RKO (cell line): ENCODE measurements at regions not wholly inside any gene's neighbourhood (a gene's known extent, or its start where the extent isn't known, plus 50 kb on each side); places are given as distances from the start of the nearest gene placed in this dataset.
A peak's percentile ranks its signal among the peaks of the same experiment; 100 is the strongest.

ENCODE experiments used
- DNase-seq: peaks from one replicate; pipeline ENCODE4 v3.0.0-alpha.2; 2016; ENCODE audit warnings: low spot score

GRCh38 chr7:22586786-22587140 is 86.8 kb upstream of the STEAP1B start:
- DNase-seq = no peak

- no peak for DNase-seq
Measured at GRCh38 chr7:22586101-22586785, 86.3 kb upstream of the STEAP1B start.

- no peak for DNase-seq
Measured at GRCh38 chr7:22584179-22584578, 84.2 kb upstream of the STEAP1B start.

- no peak for DNase-seq
Measured at GRCh38 chr7:22582863-22583622, 83.1 kb upstream of the STEAP1B start.

- DNase-seq = no peak
Measured at GRCh38 chr7:22581099-22581498, 81.1 kb upstream of the STEAP1B start.

GRCh38 chr7:22579961-22580360 is 80.0 kb upstream of the STEAP1B start:
- no peak for DNase-seq

GRCh38 chr7:22578007-22578733 is 78.2 kb upstream of the STEAP1B start:
- DNase-seq = no peak

GRCh38 chr7:22577470-22578001 is 77.5 kb upstream of the STEAP1B start:
- no peak for DNase-seq

GRCh38 chr7:22576612-22577469 is 76.9 kb upstream of the STEAP1B start:
- no peak for DNase-seq

- DNase-seq = no peak
Measured at GRCh38 chr7:22574754-22575520, 74.9 kb upstream of the STEAP1B start.

- no peak for DNase-seq
Measured at GRCh38 chr7:22572937-22573336, 72.9 kb upstream of the STEAP1B start.

GRCh38 chr7:22572292-22572691 is 72.3 kb upstream of the STEAP1B start:
- DNase-seq = no peak

- DNase-seq = no peak
Measured at GRCh38 chr7:22571766-22572165, 71.8 kb upstream of the STEAP1B start.

- no peak for DNase-seq
Measured at GRCh38 chr7:22569586-22570321, 69.8 kb upstream of the STEAP1B start.

GRCh38 chr7:22566592-22566991 is 66.6 kb upstream of the STEAP1B start:
- no peak for DNase-seq

GRCh38 chr7:22566176-22566575 is 66.2 kb upstream of the STEAP1B start:
- no peak for DNase-seq

GRCh38 chr7:22565315-22565811 is 65.4 kb upstream of the STEAP1B start:
- peak; percentile 9 for DNase-seq

- no peak for DNase-seq
Measured at GRCh38 chr7:22564511-22565045, 64.6 kb upstream of the STEAP1B start.

GRCh38 chr7:22563621-22564241 is 63.7 kb upstream of the STEAP1B start:
- DNase-seq = no peak
